Stimulated activated CD8-positive, alpha-beta memory T cell treated with anti-CD3 and anti-CD28 coated beads, Interleukin-2, amount 100 ng/mL, for 1 hour (primary cell): ENCODE measurements at regions not wholly inside any gene's neighbourhood (a gene's known extent, or its start where the extent isn't known, plus 50 kb on each side); places are given as distances from the start of the nearest gene placed in this dataset.
"Not testable (repeated sequence)": the region's sequence is repeated elsewhere in the genome, so short reads cannot be mapped to it uniquely, and the experiment has no call there.

Source experiments
- DNase-seq, 2 donors: peaks; one replicate each; pipeline ENCODE4 v3.0.0-alpha.2; 2020; ENCODE audit warnings: low read depth in 2 of 2

DNA sequence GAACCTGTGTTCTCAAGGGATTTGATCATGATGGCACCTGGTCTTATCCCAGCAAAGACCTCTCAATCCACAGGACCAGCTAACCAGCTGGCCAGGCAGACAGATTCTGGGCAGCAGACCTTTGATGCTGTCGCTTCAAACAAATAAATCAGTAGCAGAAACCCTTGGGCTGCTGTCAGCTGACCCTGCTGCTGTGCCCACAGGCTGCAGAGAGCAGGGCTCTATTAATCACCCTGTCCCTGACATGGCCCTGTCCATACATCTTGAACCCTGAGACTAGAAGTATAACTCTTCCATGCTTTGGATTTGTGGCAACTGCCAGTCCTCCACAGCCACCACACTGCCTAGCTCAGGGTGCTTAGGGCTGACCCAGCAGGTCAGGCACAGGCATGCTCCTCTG is 244.1 kb upstream of the PODXL start:
- DNase-seq = no peak

DNA sequence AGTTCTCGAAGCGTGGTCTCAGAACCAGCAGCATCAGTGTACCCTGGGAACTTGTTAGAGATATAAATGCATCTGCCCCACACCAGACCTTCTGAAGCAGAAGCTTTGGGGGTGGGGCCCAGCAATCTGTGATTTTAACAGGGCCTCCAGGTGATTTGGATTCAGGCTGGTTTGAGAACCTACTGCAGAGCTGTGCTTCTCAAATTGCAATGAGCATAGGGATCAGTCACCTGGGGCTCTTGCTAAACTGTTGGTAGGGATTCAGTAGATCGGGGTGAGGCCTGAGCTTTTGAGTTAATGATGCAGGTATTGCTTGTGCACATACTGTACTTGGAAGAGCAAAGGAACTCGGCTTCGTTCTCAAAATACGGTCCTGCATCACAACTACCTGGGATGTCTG is 243.6 kb upstream of the PODXL start:
- DNase-seq = no peak

- no peak for DNase-seq
Measured at GRCh38 chr7:131797841-131798240, 241.4 kb upstream of the PODXL start.

- DNase-seq = no peak
Measured at GRCh38 chr7:131795400-131795799, 239.0 kb upstream of the PODXL start.

DNA sequence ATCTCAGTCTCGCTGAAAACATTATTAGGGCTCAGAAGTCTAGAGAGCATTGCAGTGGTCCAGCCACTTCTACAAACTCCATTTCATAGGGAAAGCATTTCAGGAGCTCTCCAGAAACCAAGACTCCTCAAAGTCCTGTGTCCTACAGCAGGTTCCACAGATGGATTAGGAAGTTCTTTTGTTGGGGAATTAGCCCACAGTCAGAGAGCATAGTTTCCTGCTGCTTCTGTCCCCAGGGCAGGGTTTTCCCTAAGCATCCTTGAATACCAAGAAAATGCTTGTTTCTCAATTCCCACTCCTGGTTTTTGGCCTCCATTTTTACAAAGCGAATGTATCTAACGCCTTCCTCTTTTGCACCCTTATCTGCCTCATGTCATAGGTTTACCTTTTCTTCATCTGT is 235.9 kb upstream of the PODXL start:
- DNase-seq = no peak

- DNase-seq = no peak
Measured at GRCh38 chr7:131787101-131787500, 230.7 kb upstream of the PODXL start.

DNA sequence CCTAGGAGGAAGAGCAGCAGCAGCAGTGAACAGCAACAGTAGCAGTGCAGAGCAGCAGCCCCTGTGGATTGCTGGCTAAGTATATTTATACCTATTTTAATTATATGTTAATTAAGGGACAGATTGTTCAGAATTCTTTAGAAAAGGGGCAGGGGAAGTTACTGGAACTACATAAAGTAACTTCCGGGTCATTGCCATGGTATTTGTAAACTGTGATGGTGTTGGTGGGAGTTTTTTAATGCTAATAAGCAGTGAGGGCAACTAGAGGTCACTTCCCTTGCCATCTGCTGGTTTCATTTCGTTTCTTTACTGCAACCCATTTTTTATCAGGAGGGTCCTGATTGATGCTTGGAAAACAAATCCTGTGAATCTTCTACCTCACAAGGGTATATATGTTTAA is 229.8 kb upstream of the PODXL start:
- no peak for DNase-seq

- no peak for DNase-seq
Measured at GRCh38 chr7:131778601-131779000, 222.2 kb upstream of the PODXL start.

GRCh38 chr7:131774419-131775220 is 218.2 kb upstream of the PODXL start:
- no peak for DNase-seq

GRCh38 chr7:131773413-131773812 is 217.0 kb upstream of the PODXL start:
- no peak for DNase-seq

DNA sequence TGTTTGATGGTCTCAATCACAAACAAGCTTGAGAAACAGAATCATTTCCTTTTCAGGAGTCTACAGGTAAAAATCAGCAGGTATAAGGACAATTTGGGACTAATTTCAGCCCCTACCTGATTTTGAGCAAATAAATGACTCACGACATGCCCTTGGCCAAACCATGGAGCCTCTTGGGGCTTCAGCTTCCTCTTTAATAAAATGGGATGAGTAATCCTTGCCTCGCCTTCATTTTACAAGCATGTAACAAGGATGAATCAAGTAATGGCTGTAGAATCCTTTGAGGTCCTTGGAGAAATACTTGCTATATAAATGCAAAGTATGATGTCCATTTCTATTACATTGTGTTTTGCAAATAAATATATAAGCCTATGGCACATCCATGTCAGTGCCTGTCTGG is 212.8 kb upstream of the PODXL start:
- no peak for DNase-seq

DNA sequence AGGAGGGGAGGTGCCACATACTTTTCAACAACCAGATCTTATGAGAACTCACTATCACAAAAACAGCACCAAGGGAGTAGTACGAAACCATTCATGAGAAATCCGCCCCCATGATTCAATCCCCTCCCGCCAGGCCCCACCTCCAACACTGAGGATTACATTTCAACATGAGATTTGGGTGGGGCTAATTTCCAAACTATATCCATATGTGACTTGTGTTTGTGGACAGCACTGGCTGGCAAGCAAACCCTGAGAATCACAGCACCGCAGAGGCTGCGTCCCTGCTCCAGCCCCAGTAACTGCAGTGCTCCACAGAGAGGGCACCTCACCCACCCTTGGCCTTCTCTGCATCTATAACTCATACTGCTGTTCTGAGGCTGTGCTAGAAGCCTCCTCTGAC is 211.2 kb upstream of the PODXL start:
- no peak for DNase-seq

GRCh38 chr7:131765575-131765974 is 209.1 kb upstream of the PODXL start:
- DNase-seq = no peak

DNA sequence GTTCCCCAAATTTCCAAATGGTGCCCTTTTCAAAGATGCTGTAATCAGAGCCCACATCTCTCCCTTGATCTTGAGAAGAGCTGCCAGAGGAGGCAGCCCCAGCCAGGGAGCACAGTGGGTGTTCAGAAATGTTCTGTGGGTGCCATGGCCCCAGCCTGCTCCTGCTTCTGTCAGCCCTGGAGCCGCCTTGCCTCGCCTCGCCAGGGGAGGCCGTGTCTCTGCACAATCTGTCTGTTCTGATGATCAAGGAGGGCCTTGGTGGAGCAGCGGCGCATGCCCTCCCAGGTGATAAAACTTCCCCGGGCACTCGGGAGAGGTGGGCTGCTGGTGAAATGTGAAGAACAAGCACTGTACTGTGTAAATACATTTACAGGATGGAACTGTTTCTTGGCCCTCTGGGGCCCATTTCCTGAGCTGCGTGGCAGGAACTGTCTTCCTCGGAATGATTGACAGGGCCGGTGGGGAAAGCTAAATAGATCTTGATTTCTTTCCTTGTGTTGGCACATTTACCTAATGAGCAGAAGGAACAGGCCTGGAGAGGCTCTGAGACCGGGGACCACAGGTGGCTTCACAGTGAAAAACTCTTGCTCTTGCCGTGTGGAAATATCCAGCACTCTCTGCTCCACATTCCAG is 207.8 kb upstream of the PODXL start:
- no peak for DNase-seq

DNA sequence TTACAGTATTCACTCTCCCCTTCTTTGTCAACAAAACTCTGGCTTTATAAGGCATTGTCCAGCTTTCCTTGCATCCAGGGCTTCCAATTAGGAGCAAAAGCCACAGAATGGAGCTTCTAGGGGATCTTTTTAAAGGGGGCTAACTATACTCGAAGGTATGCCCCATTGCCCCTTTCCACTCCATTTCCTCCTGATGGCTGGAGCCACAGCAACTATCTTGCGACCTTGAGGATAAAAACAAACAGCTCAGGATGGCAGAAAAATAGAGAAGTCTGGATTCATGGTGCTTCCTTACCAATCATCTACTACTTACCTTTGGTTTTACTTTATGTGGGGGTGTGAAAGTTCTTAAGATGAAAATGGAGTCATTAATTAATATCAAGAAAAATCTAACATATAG is 206.3 kb upstream of the PODXL start:
- no peak for DNase-seq

GRCh38 chr7:131755801-131756200 is 199.4 kb upstream of the PODXL start:
- DNase-seq = not testable (repeated sequence)

DNA sequence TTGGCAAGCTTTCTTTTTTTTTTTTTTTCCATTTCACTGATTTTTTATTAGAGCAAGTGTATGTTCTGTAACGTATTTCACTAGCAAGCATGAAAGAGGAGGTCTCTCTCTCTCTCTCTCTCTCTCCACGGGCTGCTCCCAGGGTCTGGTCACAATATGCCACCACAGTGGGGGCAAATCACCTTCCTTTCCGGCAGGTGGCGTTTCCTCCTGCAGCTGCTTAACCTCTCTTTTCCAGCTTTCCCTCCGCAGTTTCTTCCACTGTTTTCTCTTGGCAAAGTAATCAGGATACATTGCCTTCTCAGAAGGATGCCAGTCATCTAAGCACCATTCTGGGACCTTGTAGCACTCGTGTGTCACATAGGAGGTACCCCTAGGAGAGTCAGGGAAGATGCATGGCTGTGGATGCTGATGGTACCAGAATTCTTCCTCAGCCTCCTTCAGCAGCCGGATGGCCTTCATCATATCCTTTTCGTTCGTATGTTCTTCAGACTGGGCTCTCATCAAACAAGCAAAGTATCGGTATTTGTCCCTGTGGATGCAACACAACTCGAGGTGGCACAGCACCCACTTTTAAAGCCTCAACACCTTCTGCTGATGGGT is 197.3 kb upstream of the PODXL start:
- no peak for DNase-seq

DNA sequence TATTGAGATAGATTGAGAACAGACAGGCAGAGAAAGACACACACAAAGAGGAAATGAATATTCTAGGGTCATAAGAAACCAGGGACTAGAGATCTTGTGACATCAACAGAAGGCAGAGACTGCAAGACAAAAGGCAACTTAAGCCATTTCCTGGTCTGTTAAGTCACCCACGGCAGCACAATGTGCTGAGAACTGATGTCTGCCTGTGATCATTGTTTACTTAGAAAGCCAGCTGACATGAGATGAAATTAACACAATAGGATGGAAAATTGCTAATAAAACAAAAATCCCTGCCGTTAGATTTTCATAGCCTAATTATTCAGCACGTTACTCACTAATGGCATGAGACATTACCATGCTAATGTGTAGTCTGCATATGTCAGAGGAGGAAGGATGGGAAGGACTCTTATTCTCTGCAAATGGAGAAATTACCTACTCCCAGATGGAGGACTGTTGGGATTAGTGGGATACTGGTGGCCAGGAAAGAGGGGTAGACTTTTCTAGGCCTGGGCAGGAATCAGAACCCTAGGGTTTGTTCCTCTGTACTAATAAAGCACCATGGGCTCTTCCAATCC is 191.3 kb upstream of the PODXL start:
- no peak for DNase-seq

- DNase-seq = no peak
Measured at GRCh38 chr7:131745390-131746248, 189.2 kb upstream of the PODXL start.

GRCh38 chr7:131741446-131741845 is 185.0 kb upstream of the PODXL start:
- DNase-seq = no peak

DNA sequence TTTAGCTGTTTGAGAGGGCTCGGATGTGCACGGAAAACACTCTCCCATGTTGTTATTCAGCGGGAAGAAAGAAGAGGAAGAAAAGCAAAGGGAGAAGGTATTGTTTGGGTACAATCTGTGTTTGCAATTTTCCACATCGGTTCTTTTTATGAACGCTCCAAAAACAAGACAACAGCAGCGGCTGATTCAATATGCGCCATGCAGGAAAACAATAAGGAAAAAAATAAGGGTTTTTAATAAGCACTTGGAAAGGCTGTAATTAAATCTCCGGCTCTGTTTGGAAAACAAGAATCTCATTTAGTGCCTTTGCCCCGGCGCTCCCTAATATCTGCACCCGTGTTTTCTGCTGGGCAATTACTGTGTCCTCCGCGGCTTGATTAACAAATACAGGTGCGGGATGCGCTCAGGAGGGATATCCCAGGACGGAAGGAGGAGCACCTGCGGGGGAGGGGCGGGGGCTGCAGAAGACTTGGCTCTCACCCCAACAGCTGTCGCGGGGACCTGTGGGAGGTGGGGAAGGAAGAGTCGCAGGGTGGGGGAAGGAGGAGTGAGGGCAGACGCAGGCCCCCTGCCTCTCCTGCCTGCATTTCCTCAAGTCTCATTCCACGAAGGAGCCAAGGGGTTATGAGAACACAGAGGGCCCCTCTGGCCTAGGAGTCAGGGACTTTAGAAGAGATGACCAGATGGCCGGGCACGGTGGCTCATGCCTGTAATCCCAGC is 181.5 kb upstream of the PODXL start:
- no peak for DNase-seq
